ENCODE measurements at regions not wholly inside any gene's neighbourhood (a gene's known extent, or its start where the extent isn't known, plus 50 kb on each side); places are given as distances from the start of the nearest gene placed in this dataset.

DNA sequence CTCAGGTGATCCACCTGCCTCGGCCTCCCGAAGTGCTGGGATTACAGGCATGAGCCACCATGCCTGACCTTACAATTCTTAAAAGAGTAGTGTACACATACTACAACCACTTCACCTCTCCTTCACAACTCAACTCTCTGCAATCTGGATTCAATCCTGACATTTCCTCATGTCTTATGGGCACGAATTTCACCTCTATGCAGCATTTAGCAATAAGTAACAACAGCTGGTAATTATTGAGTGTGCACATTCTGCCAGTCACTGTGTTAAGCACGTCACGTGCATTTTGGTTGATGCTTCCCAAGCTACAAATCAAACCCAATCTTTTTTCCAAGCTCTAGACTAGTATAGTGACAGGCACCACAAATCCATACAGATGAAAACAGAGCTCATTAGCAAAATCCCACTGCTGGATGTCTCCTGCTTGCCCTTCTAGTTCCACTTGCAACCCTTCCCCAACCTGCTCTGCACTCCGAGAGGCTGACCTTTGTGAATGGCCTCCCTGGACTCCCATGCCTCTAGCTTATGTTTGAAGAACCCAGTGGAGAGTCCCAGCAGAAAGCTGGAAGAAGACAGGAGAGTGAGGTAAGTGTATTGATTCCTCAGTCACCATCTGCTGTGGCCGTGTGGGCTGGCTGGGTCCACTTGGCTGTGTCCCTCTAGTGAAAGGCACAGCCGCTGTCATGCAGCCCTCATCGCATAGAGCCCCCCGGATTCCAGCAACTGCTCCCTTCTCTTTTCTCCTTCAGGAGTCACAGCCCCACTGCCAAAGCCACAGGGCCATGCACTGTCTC, 176.5 kb downstream of the MEX3B start:
- TF ChIP-seq POLR2AphosphoS5 (IDR thresholded peaks at IDR 0.05; ENCODE audit: low read depth, low read length), result no peak
- TF ChIP-seq SPI1 (IDR thresholded peaks at IDR 0.05; ENCODE audit: low read depth, low read length), result no peak
- TF ChIP-seq POLR2A (IDR thresholded peaks at IDR 0.05; ENCODE audit: low read depth, low read length), result no peak
- no peak for TF ChIP-seq TAF1 (IDR thresholded peaks at IDR 0.05; ENCODE audit: low read depth, low read length)

All from GM12891 (cell line).